ENCODE measurements at regions not wholly inside any gene's neighbourhood (a gene's known extent, or its start where the extent isn't known, plus 50 kb on each side); places are given as distances from the start of the nearest gene placed in this dataset.

- TF ChIP-seq CTCF (IDR thresholded peaks at IDR 0.05) (no peak), POLR2A (IDR thresholded peaks at IDR 0.05) (no peak), POLR2AphosphoS5 (IDR thresholded peaks at IDR 0.05; ENCODE audit: insufficient read depth in 1 of 2, low read depth in 1 of 2) (no peak)
These were observed 74.4 kb upstream of the PRR5 start for GRCh38 chr22:44627521-44628139.
